DND-41 (cell line): ENCODE measurements at regions not wholly inside any gene's neighbourhood (a gene's known extent, or its start where the extent isn't known, plus 50 kb on each side); places are given as distances from the start of the nearest gene placed in this dataset.

Source experiments
- EZH2 ChIP-seq: IDR thresholded peaks from 3 replicates; pipeline ENCODE4 v1.6.1; 2012; ENCODE audit warnings: borderline replicate concordance, low read depth, mild to moderate bottlenecking, moderate library complexity, low read length, inconsistent platforms; ENCODE audit not compliant: severe bottlenecking
- TF ChIP-seq, protein P1 (sequence below): IDR thresholded peaks from 2 replicates; pipeline ENCODE4 v1.5.1; 2012; ENCODE audit warnings: borderline replicate concordance, low read length, moderate library complexity, mild to moderate bottlenecking; ENCODE audit not compliant: poor library complexity, severe bottlenecking; ENCODE audit errors: extremely low read depth

DNA sequence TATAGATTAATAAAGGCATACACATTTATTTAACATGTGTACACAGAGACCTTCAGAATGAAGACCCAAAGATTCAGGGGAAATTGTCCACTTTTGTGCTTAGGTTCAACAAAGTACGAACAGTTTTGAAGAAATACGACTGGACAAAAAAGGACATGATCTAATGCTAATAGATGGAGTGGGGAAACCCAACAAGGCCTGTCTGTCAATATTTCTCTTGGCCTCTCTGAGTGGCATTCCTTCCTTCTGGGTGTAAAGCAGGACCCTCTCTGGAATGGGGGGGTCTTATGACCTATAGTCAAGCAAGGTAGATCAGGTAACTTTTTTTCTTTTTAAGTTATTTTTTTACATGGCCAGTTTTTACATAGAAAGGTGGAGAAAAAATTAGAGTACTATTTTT is 222.3 kb upstream of the IGFBP3 start:
- TF ChIP-seq, protein P1, sequence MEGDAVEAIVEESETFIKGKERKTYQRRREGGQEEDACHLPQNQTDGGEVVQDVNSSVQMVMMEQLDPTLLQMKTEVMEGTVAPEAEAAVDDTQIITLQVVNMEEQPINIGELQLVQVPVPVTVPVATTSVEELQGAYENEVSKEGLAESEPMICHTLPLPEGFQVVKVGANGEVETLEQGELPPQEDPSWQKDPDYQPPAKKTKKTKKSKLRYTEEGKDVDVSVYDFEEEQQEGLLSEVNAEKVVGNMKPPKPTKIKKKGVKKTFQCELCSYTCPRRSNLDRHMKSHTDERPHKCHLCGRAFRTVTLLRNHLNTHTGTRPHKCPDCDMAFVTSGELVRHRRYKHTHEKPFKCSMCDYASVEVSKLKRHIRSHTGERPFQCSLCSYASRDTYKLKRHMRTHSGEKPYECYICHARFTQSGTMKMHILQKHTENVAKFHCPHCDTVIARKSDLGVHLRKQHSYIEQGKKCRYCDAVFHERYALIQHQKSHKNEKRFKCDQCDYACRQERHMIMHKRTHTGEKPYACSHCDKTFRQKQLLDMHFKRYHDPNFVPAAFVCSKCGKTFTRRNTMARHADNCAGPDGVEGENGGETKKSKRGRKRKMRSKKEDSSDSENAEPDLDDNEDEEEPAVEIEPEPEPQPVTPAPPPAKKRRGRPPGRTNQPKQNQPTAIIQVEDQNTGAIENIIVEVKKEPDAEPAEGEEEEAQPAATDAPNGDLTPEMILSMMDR: no peak
- no peak for TF ChIP-seq EZH2
